GM12878 (cell line): ENCODE measurements at regions not wholly inside any gene's neighbourhood (a gene's known extent, or its start where the extent isn't known, plus 50 kb on each side); places are given as distances from the start of the nearest gene placed in this dataset.

Experiments
- ATAC-seq: fragments of 200-7000 bp; cut with Tn5 transposase; 3 replicates; pipeline ENCODE4 v1.9.1; 2020; ENCODE audit warnings: mild to moderate bottlenecking, moderate library complexity
- BruUV-seq: library from RNA; stranded (reverse); fragments of 400-500 nt; replicated peaks from 2 replicates; lab custom pipeline; 2021; lab: Mats Ljungman, UMichigan
- CTCF ChIA-PET: fragments of 300-600 bp; sonication (Branson Sonifier 250); formaldehyde crosslinking; extraction: SDS; loops from one replicate; lab custom pipeline; 2021; ENCODE audit warnings: inconsistent platforms; lab: Yijun Ruan, JAX
- POLR2A ChIA-PET: fragments of 350-600 bp; formaldehyde crosslinking; extraction: SDS; loops from one replicate; lab custom pipeline; 2021; ENCODE audit warnings: inconsistent platforms; lab: Charles Lee
- RAD21 ChIA-PET: fragments of 300-600 bp; sonication (Branson Sonifier 250); formaldehyde crosslinking; loops from one replicate; lab custom pipeline; 2023; ENCODE audit warnings: antibody characterized with exemption; ENCODE audit not compliant: unreplicated experiment; lab: Charles Lee
- SMC1A ChIA-PET: fragments of 300-600 bp; sonication (Branson Sonifier 250); formaldehyde crosslinking; loops from one replicate; lab custom pipeline; 2023; ENCODE audit not compliant: unreplicated experiment, uncharacterized antibody; lab: Charles Lee
- DNase-seq: peaks from one replicate; pipeline ENCODE4 v3.0.0-alpha.2; 2011; ENCODE audit warnings: low read depth, low spot score
- FAIRE-seq: peaks from 3 replicates; lab custom pipeline; 2011; peaks lifted over from hg19 to GRCh38; lab: Jason Lieb, UNC
- H2AFZ ChIP-seq: 2 replicates; pipeline ENCODE4 v1.6.0; 2011; ENCODE audit warnings: low read depth, low read length, control low read depth; ENCODE audit not compliant: control insufficient read depth
- H3K27ac ChIP-seq: 2 replicates; pipeline ENCODE4 v1.5.1; 2011; ENCODE audit warnings: control low read depth; ENCODE audit not compliant: control insufficient read depth, insufficient read depth
- H3K27me3 ChIP-seq, 2 experiments: replicated peaks in 1 of 2; 2 replicates each; pipeline versions ENCODE4 v1.6.0 to v1.6.1; 2011; ENCODE audit warnings: low read length in 1 of 2; ENCODE audit not compliant: control insufficient read depth in 2 of 2, insufficient read depth in 2 of 2
- H3K36me3 ChIP-seq, 2 experiments: 2 replicates each; pipeline ENCODE4 v1.5.1; 2011; ENCODE audit warnings: low read length in 1 of 2; ENCODE audit not compliant: control insufficient read depth in 2 of 2, insufficient read depth in 2 of 2
- H3K4me1 ChIP-seq: 2 replicates; pipeline ENCODE4 v1.6.1; 2011; ENCODE audit warnings: mild to moderate bottlenecking, low read length, moderate library complexity, mixed read lengths; ENCODE audit not compliant: control insufficient read depth, insufficient read depth
- H3K4me2 ChIP-seq: 2 replicates; pipeline ENCODE4 v1.6.0; 2011; ENCODE audit warnings: control low read depth; ENCODE audit not compliant: control insufficient read depth, insufficient read depth
- H3K4me3 ChIP-seq: fragments of 200-600 bp; sonication (generic); 2 replicates; pipeline ENCODE4 v1.5.1; 2016
- H3K79me2 ChIP-seq: 2 replicates; pipeline ENCODE4 v1.6.0; 2011; ENCODE audit warnings: low read length; ENCODE audit not compliant: control insufficient read depth, insufficient read depth
- H3K9ac ChIP-seq: 2 replicates; pipeline ENCODE4 v1.8.0; 2011; ENCODE audit warnings: low read length, control low read depth, mixed read lengths; ENCODE audit not compliant: control insufficient read depth, insufficient read depth
- H3K9me3 ChIP-seq: replicated peaks from 3 replicates; pipeline ENCODE4 v1.5.1; 2011; ENCODE audit warnings: mild to moderate bottlenecking, low read length; ENCODE audit not compliant: control insufficient read depth, insufficient read depth
- H4K20me1 ChIP-seq: 2 replicates; pipeline ENCODE4 v1.6.0; 2011; ENCODE audit not compliant: control insufficient read depth, insufficient read depth
- BRCA1 ChIP-seq: IDR thresholded peaks from 2 replicates; pipeline ENCODE4 v1.6.1; 2011; ENCODE audit warnings: low read depth, low read length, improper control_type of control experiment
- E4F1 ChIP-seq: fragments of 450-650 bp; IDR thresholded peaks from 2 replicates; pipeline ENCODE4 v1.6.1; 2018; ENCODE audit warnings: borderline replicate concordance, mild to moderate bottlenecking; ENCODE audit not compliant: partially characterized antibody
- GATAD2B ChIP-seq: fragments of 450-650 bp; conservative IDR thresholded peaks from 2 replicates; pipeline ENCODE4 v1.6.1; 2017; ENCODE audit warnings: low read depth, mild to moderate bottlenecking, moderate library complexity
- IRF3 ChIP-seq: fragments of 450-650 bp; IDR thresholded peaks from 2 replicates; pipeline ENCODE4 v1.6.1; 2014; ENCODE audit warnings: mild to moderate bottlenecking
- JUND ChIP-seq: IDR thresholded peaks from 2 replicates; pipeline ENCODE4 v1.6.1; 2012; ENCODE audit warnings: low read depth, mild to moderate bottlenecking, low read length, improper control_type of control experiment, moderate library complexity
- MTA2 ChIP-seq: fragments of 450-650 bp; IDR thresholded peaks from 2 replicates; pipeline ENCODE4 v1.6.1; 2016; ENCODE audit warnings: low read depth, mild to moderate bottlenecking, moderate library complexity
- POLR2A ChIP-seq: IDR thresholded peaks from 2 replicates; pipeline ENCODE4 v1.6.1; 2011; ENCODE audit warnings: low read depth, mild to moderate bottlenecking, low read length
- PRDM15 ChIP-seq: fragments of 450-650 bp; formaldehyde crosslinking; IDR thresholded peaks from 2 replicates; pipeline ENCODE4 v1.4.0; 2020; ENCODE audit warnings: mild to moderate bottlenecking, moderate library complexity
- SIX5 ChIP-seq: IDR thresholded peaks from 2 replicates; pipeline ENCODE4 v1.6.1; 2011; ENCODE audit warnings: mild to moderate bottlenecking, low read depth, low read length, moderate library complexity; ENCODE audit not compliant: severe bottlenecking
- SMAD1 ChIP-seq: fragments of 450-650 bp; IDR thresholded peaks from 2 replicates; pipeline ENCODE4 v1.6.1; 2018; ENCODE audit warnings: mild to moderate bottlenecking, low read depth; ENCODE audit not compliant: partially characterized antibody
- WGBS: methylation state at CpG from one replicate; pipeline ENCODE4 v1.1.6; 2016; ENCODE audit warnings: low lambda C conversion rate; ENCODE audit not compliant: insufficient replicate concordance, insufficient coverage; ENCODE audit errors: missing lambda C conversion rate; 5-methylcytosine and 5-hydroxymethylcytosine counted together
- in situ Hi-C: fragments of 300-500 bp; cut with MboI; formaldehyde crosslinking; loops from 9 replicates; pipeline ENCODE4 v1.14.3; 2018; ENCODE audit warnings: mixed read lengths
- intact Hi-C: fragments of 100-400 bp; cut with micrococcal nuclease; formaldehyde crosslinking; loops from one replicate; pipeline ENCODE4 v1.14.2; 2022; ENCODE audit not compliant: unreplicated experiment

GRCh38 chr2:236884569-236885175 is 201.0 kb upstream of the COPS8 start:
- no peak for FAIRE-seq
- H3K4me3 ChIP-seq = no peak overlapping the region
- H3K36me3 ChIP-seq = no peaks in the 10 kb centered on the region
- H3K79me2 ChIP-seq = no peaks in the 10 kb centered on the region
- DNase-seq = no peak
- ChIA-PET CTCF (no interaction called here), SMC1A (interaction anchor here (0.6 kb wide), 1 partner anchor 183 kb away, joined by 3 read pairs; no protein-coding TSS in a partner anchor), RAD21 (no interaction called here), POLR2A (no interaction called here)
- H3K4me2 ChIP-seq = no peak overlapping the region
- TF ChIP-seq JUND = no peak
- no peak for TF ChIP-seq MTA2
- no peak for TF ChIP-seq POLR2A
- no peak for TF ChIP-seq SMAD1
- no peak for TF ChIP-seq IRF3
- no peak for TF ChIP-seq PRDM15 (CRISPR knock-in tag)
- no peak for TF ChIP-seq BRCA1
- TF ChIP-seq E4F1 = no peak
- no peak for TF ChIP-seq SIX5
- no peak for TF ChIP-seq GATAD2B
- no peaks in the 10 kb centered on the region; a peak in 2 of 4 replicates for H3K27me3 ChIP-seq
- H3K4me1 ChIP-seq = no peaks in the 10 kb centered on the region
- no TSS peak for BruUV-seq
- WGBS = 15% methylated on average over 5 of the region's 5 CpGs
- in situ Hi-C loops = no loop called here
- H4K20me1 ChIP-seq = no peaks in the 10 kb centered on the region
- H2AFZ ChIP-seq = no peak overlapping the region
- no peak overlapping the region for H3K27ac ChIP-seq
- H3K9me3 ChIP-seq = no peaks in the 10 kb centered on the region
- intact Hi-C loops = no loop called here
- H3K9ac ChIP-seq = no peak overlapping the region
- no peak for ATAC-seq
